K562 (cell line): ENCODE measurements at regions not wholly inside any gene's neighbourhood (a gene's known extent, or its start where the extent isn't known, plus 50 kb on each side); places are given as distances from the start of the nearest gene placed in this dataset.
A peak's percentile ranks its signal among the peaks of the same experiment; 100 is the strongest.

Source experiments
- ARID4B ChIP-seq: sonication (generic); formaldehyde crosslinking; IDR thresholded peaks from 2 replicates; pipeline ENCODE4 v1.8.0; 2022; ENCODE audit warnings: mild to moderate bottlenecking, missing genetic modification reagents
- BRF2 ChIP-seq: IDR thresholded peaks from 3 replicates; pipeline ENCODE4 v1.6.1; 2011; ENCODE audit warnings: borderline replicate concordance, mild to moderate bottlenecking; ENCODE audit not compliant: insufficient read length, insufficient read depth
- CSDE1 ChIP-seq, 2 experiments: fragments of 450-650 bp; IDR thresholded peaks; 2 replicates each; pipeline ENCODE4 v1.6.1; 2016; ENCODE audit warnings: mild to moderate bottlenecking in 1 of 2
- CXXC5 ChIP-seq: fragments of 250-450 bp; sonication (Bioruptor Pico); IDR thresholded peaks from 2 replicates; pipeline ENCODE4 v1.8.0; 2022; ENCODE audit warnings: inconsistent platforms, mild to moderate bottlenecking, moderate library complexity
- DEAF1 ChIP-seq: fragments of 450-650 bp; formaldehyde crosslinking; IDR thresholded peaks from 2 replicates; pipeline ENCODE4 v1.4.0; 2020; ENCODE audit warnings: mild to moderate bottlenecking, moderate library complexity
- EP300 ChIP-seq: IDR thresholded peaks from 2 replicates; pipeline ENCODE4 v1.6.1; 2012; ENCODE audit warnings: low read length, improper control_type of control experiment
- ETS2 ChIP-seq: IDR thresholded peaks from 2 replicates; pipeline ENCODE4 v1.6.1; 2016; ENCODE audit warnings: borderline replicate concordance, missing genetic modification characterization, mild to moderate bottlenecking, moderate library complexity, missing compliant biosample characterization; ENCODE audit not compliant: poor library complexity, severe bottlenecking
- FOXJ2 ChIP-seq: fragments of 200-800 bp; sonication (Bioruptor generic); IDR thresholded peaks from 2 replicates; pipeline ENCODE4 v1.6.1; 2016; ENCODE audit warnings: missing genetic modification characterization, missing compliant biosample characterization
- HDAC2 ChIP-seq: fragments of 450-650 bp; IDR thresholded peaks from 2 replicates; pipeline ENCODE4 v1.6.1; 2016; ENCODE audit warnings: mild to moderate bottlenecking
- HLTF ChIP-seq: fragments of 450-650 bp; IDR thresholded peaks from 2 replicates; pipeline ENCODE4 v1.6.1; 2016
- IRF1 ChIP-seq: sonication (generic); formaldehyde crosslinking; IDR thresholded peaks from 2 replicates; pipeline ENCODE4 v1.8.0; 2022; ENCODE audit warnings: missing genetic modification reagents, mild to moderate bottlenecking, borderline replicate concordance
- NCOA4 ChIP-seq: fragments of 450-650 bp; IDR thresholded peaks from 2 replicates; pipeline ENCODE4 v1.6.1; 2018; ENCODE audit warnings: mild to moderate bottlenecking; ENCODE audit not compliant: partially characterized antibody
- NFE2 ChIP-seq: IDR thresholded peaks from 2 replicates; pipeline ENCODE4 v1.6.1; 2014; ENCODE audit warnings: antibody characterized with exemption, low read depth
- NR2F6 ChIP-seq: fragments of 450-650 bp; formaldehyde crosslinking; IDR thresholded peaks from 2 replicates; pipeline ENCODE4 v1.4.0; 2020; ENCODE audit warnings: mild to moderate bottlenecking
- RBM25 ChIP-seq: fragments of 200-400 bp; formaldehyde crosslinking; IDR thresholded peaks from 2 replicates; pipeline ENCODE4 v1.6.1; 2018; ENCODE audit warnings: low read length, low read depth, moderate library complexity; ENCODE audit not compliant: severe bottlenecking
- SMAD2 ChIP-seq: fragments of 150-350 bp; IDR thresholded peaks from 2 replicates; pipeline ENCODE4 v1.6.1; 2014; ENCODE audit warnings: low read depth, mild to moderate bottlenecking, low read length
- SRSF7 ChIP-seq: fragments of 200-400 bp; formaldehyde crosslinking; optimal IDR thresholded peaks from 2 replicates; pipeline ENCODE3; 2017; ENCODE audit warnings: mild to moderate bottlenecking, low read depth, low read length
- WHSC1 ChIP-seq: IDR thresholded peaks from one replicate; pipeline ENCODE4 v1.6.1; 2012; ENCODE audit warnings: low read length, control low read depth, inconsistent platforms
- XRCC4 ChIP-seq: IDR thresholded peaks from one replicate; pipeline ENCODE4 v1.6.1; 2011; ENCODE audit not compliant: insufficient read depth, insufficient read length; ENCODE audit errors: extremely low read depth
- ZBTB1 ChIP-seq: sonication (generic); formaldehyde crosslinking; IDR thresholded peaks from 2 replicates; pipeline ENCODE4 v1.8.1; 2023; ENCODE audit warnings: missing genetic modification reagents, low read depth, mild to moderate bottlenecking, borderline replicate concordance
- ZNF174 ChIP-seq: fragments of 250-450 bp; sonication (Bioruptor Pico); IDR thresholded peaks from 2 replicates; pipeline ENCODE4 v1.4.0; 2020; ENCODE audit warnings: mild to moderate bottlenecking
- ZNF347 ChIP-seq: fragments of 450-650 bp; formaldehyde crosslinking; IDR thresholded peaks from 2 replicates; pipeline ENCODE4 v1.4.0; 2020; ENCODE audit warnings: low read depth, mild to moderate bottlenecking, moderate library complexity

- TF ChIP-seq FOXJ2 (tag) (no peak), ZNF347 (CRISPR knock-in tag) (no peak), DEAF1 (CRISPR knock-in tag) (no peak), BRF2 (no peak), HLTF (no peak), NR2F6 (CRISPR knock-in tag) (no peak), ZBTB1 (CRISPR knock-in tag) (no peak), XRCC4 (no peak), CXXC5 (peak; percentile 86), EP300 (no peak), HDAC2 (0 out of 2 replicates have a peak, but pooled peaks have one; percentile 38), SRSF7 (no peak), NCOA4 (no peak), IRF1 (CRISPR knock-in tag) (0 out of 2 replicates have a peak, but pooled peaks have one; percentile 34), ETS2 (no peak), CSDE1 (IDR thresholded peaks at IDR 0.05) (no peak), ZNF174 (CRISPR knock-in tag) (no peak), RBM25 (no peak), ARID4B (no peak), SMAD2 (no peak), WHSC1 (no peak), NFE2 (no peak)
These were observed 302.5 kb downstream of the ACTR3B start (continued) for GRCh38 chr7:153061910-153062528.
